ENCODE measurements at regions not wholly inside any gene's neighbourhood (a gene's known extent, or its start where the extent isn't known, plus 50 kb on each side); places are given as distances from the start of the nearest gene placed in this dataset.

DNA sequence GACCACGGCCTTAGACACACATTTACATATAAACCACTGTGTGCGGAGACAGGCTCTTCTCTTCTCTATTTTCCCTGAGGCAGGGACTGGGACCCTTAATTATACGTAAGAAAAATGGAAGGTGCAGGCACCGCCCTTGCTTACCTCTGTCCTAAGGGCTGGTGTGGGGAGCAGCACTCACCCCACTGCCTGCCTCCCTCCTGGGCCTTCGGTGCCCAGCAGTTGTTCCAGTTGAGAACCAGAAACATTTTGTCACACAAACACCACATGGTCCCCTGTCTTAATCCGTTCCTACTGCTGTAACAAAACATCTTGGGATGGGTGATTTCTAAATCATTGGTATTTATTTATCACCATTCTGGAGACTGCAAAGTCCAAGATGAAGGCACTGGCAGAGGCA lies 192.7 kb upstream of the DIO3 start:
- TF ChIP-seq, protein P1, sequence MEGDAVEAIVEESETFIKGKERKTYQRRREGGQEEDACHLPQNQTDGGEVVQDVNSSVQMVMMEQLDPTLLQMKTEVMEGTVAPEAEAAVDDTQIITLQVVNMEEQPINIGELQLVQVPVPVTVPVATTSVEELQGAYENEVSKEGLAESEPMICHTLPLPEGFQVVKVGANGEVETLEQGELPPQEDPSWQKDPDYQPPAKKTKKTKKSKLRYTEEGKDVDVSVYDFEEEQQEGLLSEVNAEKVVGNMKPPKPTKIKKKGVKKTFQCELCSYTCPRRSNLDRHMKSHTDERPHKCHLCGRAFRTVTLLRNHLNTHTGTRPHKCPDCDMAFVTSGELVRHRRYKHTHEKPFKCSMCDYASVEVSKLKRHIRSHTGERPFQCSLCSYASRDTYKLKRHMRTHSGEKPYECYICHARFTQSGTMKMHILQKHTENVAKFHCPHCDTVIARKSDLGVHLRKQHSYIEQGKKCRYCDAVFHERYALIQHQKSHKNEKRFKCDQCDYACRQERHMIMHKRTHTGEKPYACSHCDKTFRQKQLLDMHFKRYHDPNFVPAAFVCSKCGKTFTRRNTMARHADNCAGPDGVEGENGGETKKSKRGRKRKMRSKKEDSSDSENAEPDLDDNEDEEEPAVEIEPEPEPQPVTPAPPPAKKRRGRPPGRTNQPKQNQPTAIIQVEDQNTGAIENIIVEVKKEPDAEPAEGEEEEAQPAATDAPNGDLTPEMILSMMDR (conservative IDR thresholded peaks at IDR 0.05), result no peak
- no peak for TF ChIP-seq ZFX (IDR thresholded peaks at IDR 0.05)
